Kidney epithelial cell (primary cell): ENCODE measurements at regions not wholly inside any gene's neighbourhood (a gene's known extent, or its start where the extent isn't known, plus 50 kb on each side); places are given as distances from the start of the nearest gene placed in this dataset.

ENCODE experiments used
- DNase-seq: peaks from one replicate; pipeline ENCODE4 v3.0.0-alpha.2; 2010; ENCODE audit warnings: low read depth
- H3K27me3 ChIP-seq: 2 replicates; pipeline ENCODE4 v1.6.0; 2011; ENCODE audit warnings: low read length; ENCODE audit not compliant: control insufficient read depth, insufficient read depth
- H3K36me3 ChIP-seq: 2 replicates; pipeline ENCODE4 v1.5.1; 2011; ENCODE audit warnings: low read length; ENCODE audit not compliant: control insufficient read depth, insufficient read depth
- H3K4me3 ChIP-seq: 2 replicates; pipeline ENCODE4 v1.5.1; 2011; ENCODE audit warnings: low read depth, mild to moderate bottlenecking, control low read depth, low read length
- TF ChIP-seq, protein P1 (sequence below): IDR thresholded peaks from 2 replicates; pipeline ENCODE4 v1.5.1; 2011; ENCODE audit warnings: mild to moderate bottlenecking, moderate library complexity, low read length, control low read depth, inconsistent platforms; ENCODE audit not compliant: insufficient read depth, poor library complexity, severe bottlenecking

DNA sequence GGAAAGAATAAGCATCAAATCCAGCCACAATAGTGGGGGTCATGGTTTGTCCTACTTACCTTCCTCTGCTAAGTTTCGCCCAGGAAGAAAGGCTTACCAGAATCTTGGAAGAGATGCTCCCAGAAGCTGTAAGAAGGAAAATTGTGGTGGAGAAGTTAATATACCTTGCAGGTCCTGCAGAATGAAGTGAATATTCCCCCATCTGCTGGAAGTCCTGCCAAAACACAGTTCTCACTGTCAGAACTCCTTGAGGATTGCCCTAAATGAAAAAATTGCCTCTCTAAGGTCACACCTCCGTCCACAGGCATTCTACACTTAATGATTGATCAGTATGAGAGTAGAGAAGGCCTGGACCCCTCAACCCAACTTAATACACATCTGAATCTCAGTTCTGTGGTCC, 78.4 kb upstream of the RGS21 start:
- TF ChIP-seq, protein P1, sequence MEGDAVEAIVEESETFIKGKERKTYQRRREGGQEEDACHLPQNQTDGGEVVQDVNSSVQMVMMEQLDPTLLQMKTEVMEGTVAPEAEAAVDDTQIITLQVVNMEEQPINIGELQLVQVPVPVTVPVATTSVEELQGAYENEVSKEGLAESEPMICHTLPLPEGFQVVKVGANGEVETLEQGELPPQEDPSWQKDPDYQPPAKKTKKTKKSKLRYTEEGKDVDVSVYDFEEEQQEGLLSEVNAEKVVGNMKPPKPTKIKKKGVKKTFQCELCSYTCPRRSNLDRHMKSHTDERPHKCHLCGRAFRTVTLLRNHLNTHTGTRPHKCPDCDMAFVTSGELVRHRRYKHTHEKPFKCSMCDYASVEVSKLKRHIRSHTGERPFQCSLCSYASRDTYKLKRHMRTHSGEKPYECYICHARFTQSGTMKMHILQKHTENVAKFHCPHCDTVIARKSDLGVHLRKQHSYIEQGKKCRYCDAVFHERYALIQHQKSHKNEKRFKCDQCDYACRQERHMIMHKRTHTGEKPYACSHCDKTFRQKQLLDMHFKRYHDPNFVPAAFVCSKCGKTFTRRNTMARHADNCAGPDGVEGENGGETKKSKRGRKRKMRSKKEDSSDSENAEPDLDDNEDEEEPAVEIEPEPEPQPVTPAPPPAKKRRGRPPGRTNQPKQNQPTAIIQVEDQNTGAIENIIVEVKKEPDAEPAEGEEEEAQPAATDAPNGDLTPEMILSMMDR, result no peak
- H3K4me3 ChIP-seq, result no peak overlapping the region
- H3K27me3 ChIP-seq, result no peaks in the 10 kb centered on the region
- DNase-seq, result no peak
- H3K36me3 ChIP-seq, result no peaks in the 10 kb centered on the region

DNA sequence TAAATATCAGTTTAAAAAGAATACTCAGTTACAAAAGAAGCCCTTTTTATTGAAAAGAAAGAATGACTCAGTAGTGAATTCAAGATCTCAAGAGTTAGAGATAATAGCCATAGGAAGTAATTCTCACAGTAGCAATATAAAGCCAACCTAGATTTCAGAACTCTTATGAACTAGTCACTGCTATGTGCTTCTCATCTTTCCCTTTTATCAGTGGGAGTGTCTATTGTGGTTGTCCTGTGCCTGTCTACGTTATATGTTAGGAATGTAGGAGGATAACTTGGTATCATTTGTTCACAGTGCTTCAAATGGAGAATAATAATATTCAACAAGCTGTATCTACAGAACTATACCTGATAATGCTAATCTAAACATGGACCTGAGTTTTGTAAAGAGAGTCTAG, 73.1 kb upstream of the RGS21 start:
- H3K4me3 ChIP-seq, result no peak overlapping the region
- TF ChIP-seq, protein P1, result no peak
- H3K36me3 ChIP-seq, result no peaks in the 10 kb centered on the region
- H3K27me3 ChIP-seq, result no peaks in the 10 kb centered on the region
- DNase-seq, result no peak

DNA sequence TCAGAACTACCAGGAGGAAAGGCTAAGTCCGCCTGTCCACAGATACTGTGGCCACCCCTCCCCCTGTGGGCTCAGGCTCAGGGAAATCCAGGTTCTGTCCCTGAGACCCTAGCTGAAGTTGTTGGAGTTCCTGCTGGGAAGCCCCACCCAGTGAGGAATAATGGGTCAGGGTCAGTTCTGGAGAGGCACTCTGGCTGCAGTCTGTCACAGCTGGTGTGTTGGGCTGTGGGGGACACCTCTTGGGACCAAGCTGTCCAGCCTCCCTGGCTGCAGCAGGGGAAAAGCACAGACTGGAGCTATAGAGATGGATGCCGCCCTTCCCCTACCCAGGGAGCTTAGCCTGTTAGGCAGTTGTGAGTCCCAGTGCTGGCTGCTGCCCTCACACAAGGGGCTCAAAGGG, 65.1 kb upstream of the RGS21 start:
- Histone ChIP-seq H3K27me3 (no peaks in the 10 kb centered on the region), H3K4me3 (no peak overlapping the region), H3K36me3 (no peaks in the 10 kb centered on the region)
- DNase-seq, result no peak
- TF ChIP-seq, protein P1, result no peak

DNA sequence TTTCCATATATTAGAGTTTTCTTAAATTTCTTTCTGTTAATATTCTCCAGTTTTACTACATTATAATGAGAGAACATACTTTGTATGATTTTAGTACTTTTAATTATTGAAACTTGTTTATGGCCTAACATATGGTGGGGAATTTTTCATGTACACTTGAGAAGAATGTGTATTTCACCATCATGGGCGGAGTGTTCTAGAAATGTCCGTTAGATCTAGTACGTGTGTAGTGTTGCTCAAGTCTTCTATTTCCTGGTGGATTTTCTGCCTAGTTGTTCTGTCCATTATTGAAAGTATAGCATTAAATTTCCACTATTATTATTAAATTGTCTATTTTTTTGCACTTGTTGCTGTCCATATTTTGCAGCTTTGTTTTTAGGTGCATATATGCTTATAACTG, 64.0 kb upstream of the RGS21 start:
- DNase-seq, result no peak
- TF ChIP-seq, protein P1, result no peak
- H3K4me3 ChIP-seq, result no peak overlapping the region
- H3K27me3 ChIP-seq, result no peaks in the 10 kb centered on the region
- no peaks in the 10 kb centered on the region for H3K36me3 ChIP-seq

DNA sequence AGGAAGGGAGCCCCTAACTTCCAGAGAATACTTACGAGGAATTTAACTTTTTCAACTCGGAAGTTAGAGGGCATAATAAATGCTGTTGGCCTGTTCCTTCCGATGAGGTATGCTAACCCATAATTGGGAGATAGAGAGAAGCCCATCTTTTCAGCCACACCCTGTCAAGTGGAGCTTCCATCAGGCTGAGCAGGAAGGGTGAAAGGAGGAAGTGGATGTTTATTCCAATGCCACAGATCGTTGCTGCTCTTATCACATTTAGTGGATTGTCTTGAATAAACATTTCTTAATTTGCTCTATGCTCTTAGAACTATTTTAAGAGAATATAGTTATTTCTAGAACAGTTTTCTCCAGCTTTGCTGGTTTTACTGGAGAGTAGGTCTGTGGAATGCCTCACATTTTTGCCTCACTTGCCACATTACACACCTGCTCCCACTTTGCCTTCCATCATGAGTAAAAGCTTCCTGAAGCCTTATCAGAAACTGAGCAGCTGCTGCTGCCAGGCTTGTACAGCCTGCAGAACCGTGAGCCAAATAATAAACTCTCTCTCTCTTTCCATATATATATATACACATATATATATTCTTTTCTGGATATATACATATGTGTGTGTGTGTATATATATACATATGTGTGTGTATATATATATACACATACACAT, 60.0 kb upstream of the RGS21 start:
- no peaks in the 10 kb centered on the region for H3K36me3 ChIP-seq
- TF ChIP-seq, protein P1, result no peak
- no peak for DNase-seq
- H3K4me3 ChIP-seq, result no peak overlapping the region
- no peaks in the 10 kb centered on the region for H3K27me3 ChIP-seq

DNA sequence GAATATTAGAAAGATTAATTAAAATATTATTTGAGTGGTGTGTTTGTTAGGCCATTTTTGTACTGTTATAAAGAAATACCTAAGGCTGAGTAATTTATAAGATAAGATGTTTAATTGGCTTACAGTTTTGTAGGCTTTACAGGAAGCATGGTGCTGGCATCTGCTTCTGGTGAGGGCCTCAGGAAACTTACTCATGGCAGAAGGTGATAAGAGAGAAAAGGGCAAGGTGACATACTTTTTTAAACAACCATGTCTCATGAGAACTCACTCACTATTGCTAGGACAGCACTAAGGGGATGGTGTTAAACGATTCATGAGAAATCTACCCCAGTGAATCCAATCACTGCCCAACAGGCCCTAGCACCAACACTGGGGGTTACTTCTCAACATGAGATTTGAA, 56.7 kb upstream of the RGS21 start:
- Histone ChIP-seq H3K4me3 (no peak overlapping the region), H3K27me3 (no peaks in the 10 kb centered on the region), H3K36me3 (no peaks in the 10 kb centered on the region)
- TF ChIP-seq, protein P1, result no peak
- DNase-seq, result no peak
